ENCODE measurements at regions not wholly inside any gene's neighbourhood (a gene's known extent, or its start where the extent isn't known, plus 50 kb on each side); places are given as distances from the start of the nearest gene placed in this dataset.

GRCh38 chr2:15725101-15725781 is 133.6 kb downstream of the DDX1 start:
- Histone ChIP-seq H3K27me3 (ENCODE audit: insufficient read depth, low read length) (peaks cover 15% of the 10 kb centered on the region), H3K4me1 (ENCODE audit: insufficient read depth, low read length) (peaks cover 4% of the 10 kb centered on the region), H2AFZ (ENCODE audit: low read depth, low read length) (no peak overlapping the region), H3K4me2 (ENCODE audit: low read length) (no peak overlapping the region), H3K9ac (ENCODE audit: low read length) (no peak overlapping the region), H3K9me3 (ENCODE audit: insufficient read depth, low read depth, low read length) (no peaks in the 10 kb centered on the region), H3K27ac (ENCODE audit: low read depth, low read length) (no peak overlapping the region), H3K79me2 (ENCODE audit: insufficient read depth, low read length) (no peaks in the 10 kb centered on the region), H3K36me3 (ENCODE audit: insufficient read depth, low read length) (no peaks in the 10 kb centered on the region), H3K4me3 (ENCODE audit: insufficient read depth, low read depth, low read length) (no peak overlapping the region), H4K20me1 (ENCODE audit: insufficient read depth, low read length) (no peaks in the 10 kb centered on the region)
- peaks cover 56% of the 10 kb centered on the region for H3K27me3 Mint-ChIP-seq (ENCODE audit: low read depth, unreplicated experiment)
- H3K9me3 Mint-ChIP-seq (ENCODE audit: unreplicated experiment) = peaks cover 6% of the 10 kb centered on the region
- no peaks in the 10 kb centered on the region for H3K36me3 Mint-ChIP-seq (ENCODE audit: low read depth, unreplicated experiment)
- H3K4me3 Mint-ChIP-seq (ENCODE audit: unreplicated experiment) = no peak overlapping the region
- FAIRE-seq = no peak
- H3K4me1 Mint-ChIP-seq (ENCODE audit: low read depth, unreplicated experiment) = peaks cover 6% of the 10 kb centered on the region
- H3K27ac Mint-ChIP-seq (ENCODE audit: unreplicated experiment) = no peak overlapping the region
- DNase-seq (ENCODE audit: low read depth) = no peak
- TF ChIP-seq EZH2 (IDR thresholded peaks at IDR 0.05; ENCODE audit: insufficient read depth, low read length) (no peak), CTCF (IDR thresholded peaks at IDR 0.05; ENCODE audit: insufficient read depth, low read depth, low read length) (no peak)

- H3K27me3 Mint-ChIP-seq (ENCODE audit: low read depth, unreplicated experiment) = peaks cover 55% of the 10 kb centered on the region
- H3K9me3 Mint-ChIP-seq (ENCODE audit: unreplicated experiment) = peaks cover 5% of the 10 kb centered on the region
- H3K4me1 Mint-ChIP-seq (ENCODE audit: low read depth, unreplicated experiment) = peaks cover 11% of the 10 kb centered on the region
Measured at GRCh38 chr2:15725782-15726112, 134.1 kb downstream of the DDX1 start.

More at GRCh38 chr2:15725782-15726112, 134.1 kb downstream of the DDX1 start:
- DNase-seq (ENCODE audit: low read depth) (no peak), FAIRE-seq (no peak)
- TF ChIP-seq CTCF (IDR thresholded peaks at IDR 0.05; ENCODE audit: insufficient read depth, low read depth, low read length) (no peak), EZH2 (IDR thresholded peaks at IDR 0.05; ENCODE audit: insufficient read depth, low read length) (no peak)
- no peaks in the 10 kb centered on the region for H3K9me3 ChIP-seq (ENCODE audit: insufficient read depth, low read depth, low read length)
- H3K27ac ChIP-seq (ENCODE audit: low read depth, low read length) = no peak overlapping the region
- H2AFZ ChIP-seq (ENCODE audit: low read depth, low read length) = no peak overlapping the region
- peaks cover 9% of the 10 kb centered on the region for H3K4me1 ChIP-seq (ENCODE audit: insufficient read depth, low read length)
- no peaks in the 10 kb centered on the region for H3K79me2 ChIP-seq (ENCODE audit: insufficient read depth, low read length)
- no peak overlapping the region for H3K27ac Mint-ChIP-seq (ENCODE audit: unreplicated experiment)
- peaks cover 15% of the 10 kb centered on the region for H3K27me3 ChIP-seq (ENCODE audit: insufficient read depth, low read length)
- H3K4me2 ChIP-seq (ENCODE audit: low read length) = no peak overlapping the region
- H3K4me3 Mint-ChIP-seq (ENCODE audit: unreplicated experiment) = no peak overlapping the region
- H4K20me1 ChIP-seq (ENCODE audit: insufficient read depth, low read length) = no peaks in the 10 kb centered on the region
- no peak overlapping the region for H3K4me3 ChIP-seq (ENCODE audit: insufficient read depth, low read depth, low read length)
- H3K36me3 ChIP-seq (ENCODE audit: insufficient read depth, low read length) = no peaks in the 10 kb centered on the region
- no peak overlapping the region for H3K9ac ChIP-seq (ENCODE audit: low read length)
- H3K36me3 Mint-ChIP-seq (ENCODE audit: low read depth, unreplicated experiment) = no peaks in the 10 kb centered on the region

Measured in astrocyte (in vitro differentiated cells and primary cell).